Large intestine (tissue), 3 donors: ENCODE measurements at regions not wholly inside any gene's neighbourhood (a gene's known extent, or its start where the extent isn't known, plus 50 kb on each side); places are given as distances from the start of the nearest gene placed in this dataset.
"Not testable (repeated sequence)": the region's sequence is repeated elsewhere in the genome, so short reads cannot be mapped to it uniquely, and the experiment has no call there.

Experiments
- DNase-seq, 2 donors: peaks; one replicate each; pipeline versions ENCODE4 v3.0.0 to v3.0.0-alpha.2; 2013
- H3K27ac ChIP-seq: one replicate; pipeline ENCODE4 v1.5.1; 2013; ENCODE audit warnings: low read length
- H3K27me3 ChIP-seq: 2 replicates; pipeline ENCODE4 v1.6.1; 2013; ENCODE audit warnings: low read length; ENCODE audit not compliant: control insufficient read depth, insufficient read depth
- H3K36me3 ChIP-seq: 2 replicates; pipeline ENCODE4 v1.6.1; 2013; ENCODE audit warnings: low read length; ENCODE audit not compliant: control insufficient read depth, insufficient read depth
- H3K4me1 ChIP-seq: one replicate; pipeline ENCODE4 v1.6.1; 2013; ENCODE audit warnings: low read length; ENCODE audit not compliant: control insufficient read depth, insufficient read depth
- H3K4me3 ChIP-seq: one replicate; pipeline ENCODE4 v1.5.1; 2013; ENCODE audit warnings: low read length
- H3K9me3 ChIP-seq: one replicate; pipeline ENCODE4 v1.6.1; 2013; ENCODE audit warnings: mild to moderate bottlenecking, low read depth, low read length, moderate library complexity; ENCODE audit not compliant: control insufficient read depth
- WGBS: methylation state at CpG from one replicate; pipeline ENCODE4 v1.1.5; 2013; ENCODE audit warnings: low lambda C conversion rate; ENCODE audit not compliant: insufficient coverage; 5-methylcytosine and 5-hydroxymethylcytosine counted together

- Histone ChIP-seq H3K36me3 (no peaks in the 10 kb centered on the region), H3K4me3 (no peak overlapping the region), H3K27me3 (no peaks in the 10 kb centered on the region), H3K9me3 (no peaks in the 10 kb centered on the region), H3K27ac (no peak overlapping the region), H3K4me1 (no peaks in the 10 kb centered on the region)
- no peak for DNase-seq
- WGBS, result 80% methylated on average over 1 of the region's 2 CpGs
These were observed 128.5 kb downstream of the KCNE4 start for GRCh38 chr2:223180463-223180862.

GRCh38 chr2:223181561-223181960 lies 129.6 kb downstream of the KCNE4 start:
- no CpG with 5 or more reads among the region's 1 CpG for WGBS

DNA sequence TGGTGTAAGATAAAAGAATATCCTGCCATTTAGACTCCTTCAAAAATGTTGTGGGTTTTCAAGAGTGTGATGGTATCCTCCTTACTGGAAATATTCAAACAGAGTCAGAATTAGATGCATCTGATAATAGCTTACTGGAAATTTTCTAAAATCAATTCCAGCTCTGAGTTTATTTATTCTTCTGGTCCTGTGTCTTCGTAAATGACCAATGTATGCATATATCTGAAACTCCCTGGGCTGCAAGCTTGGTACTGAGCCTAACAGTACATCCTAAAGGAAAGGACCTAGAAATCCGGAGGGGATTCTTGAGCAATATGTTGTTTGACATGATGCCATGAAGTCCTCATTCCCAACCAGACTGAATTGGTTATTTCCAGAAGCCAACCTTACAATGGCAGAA lies 130.4 kb downstream of the KCNE4 start:
- no peaks in the 10 kb centered on the region for H3K4me1 ChIP-seq
- H3K9me3 ChIP-seq, result no peaks in the 10 kb centered on the region
- H3K4me3 ChIP-seq, result no peak overlapping the region
- no peaks in the 10 kb centered on the region for H3K27me3 ChIP-seq
- no CpG with 5 or more reads among the region's 2 CpGs for WGBS
- H3K36me3 ChIP-seq, result no peaks in the 10 kb centered on the region
- no peak for DNase-seq
- no peak overlapping the region for H3K27ac ChIP-seq

More at GRCh38 chr2:223181561-223181960, 129.6 kb downstream of the KCNE4 start:
- no peaks in the 10 kb centered on the region for H3K9me3 ChIP-seq
- no peak overlapping the region for H3K4me3 ChIP-seq
- no peak for DNase-seq
- no peaks in the 10 kb centered on the region for H3K27me3 ChIP-seq
- H3K4me1 ChIP-seq, result no peaks in the 10 kb centered on the region
- no peaks in the 10 kb centered on the region for H3K36me3 ChIP-seq
- H3K27ac ChIP-seq, result no peak overlapping the region

- H3K27me3 ChIP-seq, result no peaks in the 10 kb centered on the region
- no peak overlapping the region for H3K27ac ChIP-seq
- WGBS, result no CpG with 5 or more reads among the region's 4 CpGs
- H3K36me3 ChIP-seq, result no peaks in the 10 kb centered on the region
- H3K9me3 ChIP-seq, result no peaks in the 10 kb centered on the region
- no peak for DNase-seq
- H3K4me3 ChIP-seq, result no peak overlapping the region
- H3K4me1 ChIP-seq, result no peaks in the 10 kb centered on the region
These were observed 133.6 kb downstream of the KCNE4 start for GRCh38 chr2:223185638-223186037.

DNA sequence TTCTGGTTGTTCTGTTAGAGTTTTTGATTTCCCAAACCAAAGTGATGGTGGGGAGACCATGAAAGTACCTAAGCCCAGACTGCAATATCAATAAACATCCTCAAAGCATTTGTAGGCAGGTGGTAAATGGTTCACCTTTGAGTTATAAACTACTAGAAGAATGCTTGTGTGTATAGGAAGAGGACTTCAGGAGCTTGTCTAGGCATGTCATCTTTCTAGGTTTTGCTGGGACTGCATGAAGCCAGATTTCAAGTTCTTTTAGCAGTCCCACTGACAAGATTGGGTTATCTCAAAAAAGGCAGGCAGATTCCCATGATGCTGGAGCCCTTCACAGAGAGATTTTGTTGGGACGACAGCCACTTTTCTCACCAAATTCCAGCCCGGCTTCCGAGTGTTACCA lies 135.3 kb downstream of the KCNE4 start:
- Histone ChIP-seq H3K9me3 (no peaks in the 10 kb centered on the region), H3K27ac (no peak overlapping the region)
- no CpG with 5 or more reads among the region's 3 CpGs for WGBS

DNA sequence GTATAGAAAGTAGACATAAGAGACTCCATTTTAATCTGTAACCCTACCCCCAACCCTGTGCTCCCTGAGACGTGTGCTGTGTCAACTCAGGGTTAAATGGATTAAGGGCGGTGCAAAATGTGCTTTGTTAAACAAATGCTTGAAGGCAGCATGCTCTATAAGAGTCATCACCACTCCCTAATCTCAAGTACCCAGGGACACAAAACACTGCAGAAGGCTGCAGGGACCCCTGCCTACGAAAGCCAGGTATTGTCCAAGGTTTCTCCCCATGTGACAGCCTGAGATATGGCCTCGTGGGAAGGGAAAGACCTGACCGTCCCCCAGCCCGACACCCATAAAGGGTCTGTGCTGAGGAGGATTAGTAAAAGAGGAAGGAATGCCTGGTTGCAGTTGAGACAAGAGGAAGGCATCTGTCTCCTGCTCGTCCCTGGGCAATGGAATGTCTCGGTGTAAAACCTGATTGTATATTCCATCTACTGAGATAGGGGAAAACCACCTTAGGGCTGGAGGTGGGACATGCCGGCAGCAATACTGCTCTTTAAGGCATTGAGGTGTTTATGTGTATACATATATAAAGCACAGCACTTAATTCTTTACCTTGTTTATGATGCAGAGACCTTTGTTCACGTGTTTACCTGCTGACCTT lies 138.7 kb downstream of the KCNE4 start:
- no CpG with 5 or more reads among the region's 10 CpGs for WGBS
- H3K4me3 ChIP-seq, H3K36me3 ChIP-seq, H3K27ac ChIP-seq, DNase-seq, H3K4me1 ChIP-seq, H3K9me3 ChIP-seq, H3K27me3 ChIP-seq: not testable (repeated sequence)

More for the DNA sequence above, 135.3 kb downstream of the KCNE4 start:
- H3K4me3 ChIP-seq, result no peak overlapping the region
- no peaks in the 10 kb centered on the region for H3K4me1 ChIP-seq
- DNase-seq, result no peak
- H3K27me3 ChIP-seq, result no peaks in the 10 kb centered on the region
- no peaks in the 10 kb centered on the region for H3K36me3 ChIP-seq

DNA sequence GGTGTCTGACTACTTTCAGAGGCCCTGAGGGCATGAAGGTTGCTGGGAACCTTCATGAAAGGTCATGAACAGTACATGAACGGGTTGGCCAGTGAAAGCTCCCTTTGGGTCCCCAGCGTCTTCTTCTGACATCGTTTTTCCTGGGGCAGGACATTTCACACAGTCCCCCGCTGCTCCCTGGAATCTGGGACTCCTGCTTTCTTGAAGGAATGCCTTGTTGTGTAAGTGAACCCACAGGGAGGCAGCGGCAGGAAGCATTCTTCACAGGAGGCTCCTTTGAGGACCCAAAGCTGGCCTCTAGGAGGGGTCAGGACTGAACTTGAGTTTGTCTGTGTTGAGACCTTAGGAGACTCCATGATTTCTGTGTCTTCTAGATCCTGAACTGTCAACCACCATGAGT lies 144.3 kb downstream of the KCNE4 start:
- DNase-seq, result no peak
- no peaks in the 10 kb centered on the region for H3K4me1 ChIP-seq
- no CpG with 5 or more reads among the region's 5 CpGs for WGBS
- no peak overlapping the region for H3K4me3 ChIP-seq
- H3K27ac ChIP-seq, result no peak overlapping the region
- H3K27me3 ChIP-seq, result no peaks in the 10 kb centered on the region
- no peaks in the 10 kb centered on the region for H3K9me3 ChIP-seq
- H3K36me3 ChIP-seq, result no peaks in the 10 kb centered on the region

DNA sequence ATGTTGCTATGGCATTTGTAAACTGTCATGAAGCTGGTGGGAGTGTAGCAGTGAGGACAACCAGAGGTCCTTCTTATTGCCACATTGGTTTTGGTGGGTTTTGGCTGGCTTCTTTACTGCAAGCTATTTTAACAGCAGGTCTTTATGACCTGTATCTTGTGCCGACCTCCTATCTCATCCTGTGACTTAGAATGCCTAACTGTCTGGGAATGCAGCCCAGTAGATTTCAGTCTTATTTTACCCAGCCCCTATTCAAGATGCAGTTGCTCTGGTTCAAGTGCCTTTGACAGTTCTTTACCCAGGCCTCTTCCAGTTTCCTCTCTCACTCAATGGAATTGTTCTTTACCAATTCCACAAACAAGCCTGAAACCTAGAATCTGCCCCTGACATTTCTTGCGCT lies 145.1 kb downstream of the KCNE4 start:
- DNase-seq, result no peak
- no peak overlapping the region for H3K4me3 ChIP-seq
- WGBS, result 100% methylated on average over 1 of the region's 2 CpGs
- H3K27ac ChIP-seq, result no peak overlapping the region
- H3K36me3 ChIP-seq, result no peaks in the 10 kb centered on the region
- no peaks in the 10 kb centered on the region for H3K27me3 ChIP-seq
- H3K4me1 ChIP-seq, result no peaks in the 10 kb centered on the region
- H3K9me3 ChIP-seq, result no peaks in the 10 kb centered on the region

DNA sequence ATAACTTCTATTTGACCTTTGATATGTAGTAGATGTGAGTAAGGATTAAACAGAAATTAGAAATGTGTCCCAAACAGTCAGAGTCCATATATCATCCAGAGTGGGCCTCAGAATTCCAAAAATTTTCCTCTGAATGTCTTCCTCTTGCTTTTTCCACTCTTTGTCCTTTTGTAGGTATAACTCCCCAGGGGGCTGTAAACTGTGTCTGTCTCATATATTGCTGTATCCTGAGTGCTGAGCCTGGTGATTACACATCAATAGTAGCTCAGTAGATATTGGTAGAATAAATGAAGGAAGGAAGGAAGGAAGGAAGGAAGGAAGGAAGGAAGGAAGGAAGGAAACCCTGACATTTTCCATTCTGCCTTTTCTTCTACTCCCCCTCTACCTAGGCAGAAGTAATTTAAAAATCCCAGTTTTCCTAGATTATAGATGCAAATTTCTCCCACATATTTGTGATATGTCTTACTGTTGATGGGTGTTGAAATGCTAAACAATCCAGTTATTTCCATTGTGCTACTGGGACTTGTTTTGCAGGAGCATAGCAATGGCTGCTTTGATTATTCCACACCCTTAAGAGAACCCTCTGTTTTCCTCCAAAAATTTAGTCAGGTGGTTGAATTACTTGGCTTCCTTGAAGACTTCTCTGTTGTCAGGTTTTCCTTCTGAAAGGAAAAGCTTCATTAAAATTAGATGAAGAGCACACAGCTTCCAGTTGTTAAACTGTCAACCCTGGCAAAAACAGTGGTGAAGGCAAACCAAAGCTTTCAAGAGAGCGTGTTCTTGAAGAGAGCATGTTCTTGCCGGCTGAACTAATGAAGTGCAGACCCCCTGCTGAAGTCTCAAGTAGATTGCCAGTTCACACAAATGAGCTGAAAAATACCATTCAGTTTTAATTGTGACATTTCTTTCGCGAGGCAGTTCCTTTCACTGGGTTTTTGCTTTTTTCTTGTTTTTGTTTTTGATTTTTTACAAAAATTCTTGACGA lies 147.8 kb downstream of the KCNE4 start:
- Histone ChIP-seq H3K9me3 (no peaks in the 10 kb centered on the region), H3K4me1 (no peaks in the 10 kb centered on the region), H3K36me3 (no peaks in the 10 kb centered on the region), H3K27me3 (no peaks in the 10 kb centered on the region), H3K4me3 (no peak overlapping the region), H3K27ac (no peak overlapping the region)
- no peak for DNase-seq
- WGBS, result 94% methylated on average over 3 of the region's 5 CpGs

DNA sequence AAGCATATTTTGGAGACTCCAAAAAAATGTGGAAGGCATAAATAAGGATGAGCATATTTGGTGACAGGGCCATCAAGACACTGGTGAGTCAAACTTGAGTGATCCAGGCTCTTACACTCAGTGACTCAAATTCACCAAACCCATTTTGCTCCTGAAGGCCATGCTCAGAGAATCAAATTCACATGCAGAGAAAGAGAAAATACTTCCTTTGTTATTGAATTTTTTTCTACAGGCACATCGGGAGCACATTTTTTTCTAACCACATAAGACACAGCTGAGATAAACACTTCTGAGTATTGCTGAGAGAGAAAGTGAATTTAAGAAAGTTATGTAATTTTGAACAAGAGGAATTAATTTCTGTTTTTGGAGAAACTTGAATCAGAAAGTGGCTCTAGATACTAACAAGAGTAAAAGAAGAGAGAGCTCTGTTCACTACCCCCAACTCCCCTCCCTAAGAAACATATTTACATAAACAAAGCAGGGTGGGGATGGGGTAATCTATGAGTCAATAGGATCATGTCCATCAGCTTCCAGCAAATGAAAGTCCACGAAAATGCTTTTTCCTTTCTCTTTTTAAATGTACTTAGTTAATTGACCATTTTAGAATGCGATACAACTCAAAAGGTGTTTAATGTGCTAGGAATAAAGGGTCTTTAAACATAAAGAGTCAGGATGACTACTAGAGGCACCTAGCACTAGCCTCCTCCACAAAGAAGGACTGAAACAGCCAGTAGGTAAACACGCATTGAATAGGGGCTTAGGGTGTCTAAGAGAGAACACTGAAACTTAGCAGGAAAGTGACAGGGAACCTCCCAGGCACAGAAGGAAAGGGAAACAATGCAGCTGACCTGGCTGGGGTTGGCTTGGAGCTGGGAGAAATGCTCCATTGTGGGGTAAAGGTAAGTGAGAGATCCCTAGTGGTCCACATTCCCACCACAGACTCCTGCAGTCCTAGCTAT lies 152.3 kb downstream of the KCNE4 start:
- H3K27me3 ChIP-seq, result no peaks in the 10 kb centered on the region
- no peaks in the 10 kb centered on the region for H3K36me3 ChIP-seq
- no peaks in the 10 kb centered on the region for H3K4me1 ChIP-seq
- H3K27ac ChIP-seq, result no peak overlapping the region
- no peak for DNase-seq
- peaks cover 2% of the 10 kb centered on the region for H3K9me3 ChIP-seq
- H3K4me3 ChIP-seq, result no peak overlapping the region
- WGBS, result 40% methylated on average over 1 of the region's 4 CpGs
